NCI-H774 (cell line): ENCODE measurements at regions not wholly inside any gene's neighbourhood (a gene's known extent, or its start where the extent isn't known, plus 50 kb on each side); places are given as distances from the start of the nearest gene placed in this dataset.
A peak's percentile ranks its signal among the peaks of the same experiment; 100 is the strongest.
"Not testable (repeated sequence)": the region's sequence is repeated elsewhere in the genome, so short reads cannot be mapped to it uniquely, and the experiment has no call there.

Source experiments
- DNase-seq: peaks from one replicate; lab custom pipeline; 2025; lab: John Stamatoyannopoulos, UW

- DNase-seq = no peak
Measured at GRCh38 chr5:32534041-32534440, 51.3 kb upstream of the SUB1 start.

GRCh38 chr5:32531885-32532520 is 53.4 kb upstream of the SUB1 start:
- DNase-seq = peak; percentile 32

- not testable (repeated sequence) for DNase-seq
Measured at GRCh38 chr5:32527321-32527720, 58.0 kb upstream of the SUB1 start.

- DNase-seq = no peak
Measured at GRCh38 chr5:32526810-32527209, 58.5 kb upstream of the SUB1 start.

GRCh38 chr5:32523625-32524024 is 61.7 kb upstream of the SUB1 start:
- no peak for DNase-seq

GRCh38 chr5:32522429-32523143 is 62.8 kb upstream of the SUB1 start:
- DNase-seq = no peak

GRCh38 chr5:32521481-32521880 is 63.9 kb upstream of the SUB1 start:
- DNase-seq = no peak

GRCh38 chr5:32520972-32521371 is 64.4 kb upstream of the SUB1 start:
- DNase-seq = no peak

- DNase-seq = no peak
Measured at GRCh38 chr5:32520356-32520755, 65.0 kb upstream of the SUB1 start.

GRCh38 chr5:32519508-32519907 is 65.8 kb upstream of the SUB1 start:
- DNase-seq = no peak

- DNase-seq = no peak
Measured at GRCh38 chr5:32514806-32515205, 70.3 kb upstream of the ZFR start.

GRCh38 chr5:32512926-32513325 is 68.4 kb upstream of the ZFR start:
- no peak for DNase-seq

- no peak for DNase-seq
Measured at GRCh38 chr5:32511776-32512374, 67.3 kb upstream of the ZFR start.

GRCh38 chr5:32510860-32511259 is 66.3 kb upstream of the ZFR start:
- DNase-seq = no peak

GRCh38 chr5:32508806-32509805 is 64.6 kb upstream of the ZFR start:
- no peak for DNase-seq

- DNase-seq = no peak
Measured at GRCh38 chr5:32507738-32508434, 63.3 kb upstream of the ZFR start.

GRCh38 chr5:32506799-32507198 is 62.3 kb upstream of the ZFR start:
- DNase-seq = no peak

GRCh38 chr5:32506201-32506661 is 61.7 kb upstream of the ZFR start:
- DNase-seq = peak; percentile 39

- DNase-seq = no peak
Measured at GRCh38 chr5:32505756-32506155, 61.2 kb upstream of the ZFR start.

- DNase-seq = no peak
Measured at GRCh38 chr5:32504989-32505596, 60.6 kb upstream of the ZFR start.
